ENCODE measurements at regions not wholly inside any gene's neighbourhood (a gene's known extent, or its start where the extent isn't known, plus 50 kb on each side); places are given as distances from the start of the nearest gene placed in this dataset.

DNA sequence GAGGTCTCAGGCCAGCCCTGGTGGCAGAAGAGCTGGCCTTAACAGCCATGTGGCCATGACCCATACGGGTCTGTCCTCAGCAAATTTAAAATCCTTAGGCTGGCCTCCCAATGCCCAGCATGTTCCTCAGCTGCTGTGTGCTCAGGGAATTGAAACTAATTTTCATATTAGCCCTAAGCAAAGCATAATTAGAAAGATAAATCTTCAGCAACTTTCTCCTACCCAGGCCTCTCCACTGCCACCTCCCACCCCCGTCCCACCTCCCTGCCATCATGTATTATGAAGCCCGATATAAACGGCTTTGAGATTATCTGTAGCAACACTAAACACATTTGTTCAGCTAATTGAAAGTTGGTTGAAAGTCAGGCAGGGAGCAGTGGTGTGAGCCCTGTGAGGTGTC, 178.8 kb upstream of the NTM start:
- no peak for DNase-seq

DNA sequence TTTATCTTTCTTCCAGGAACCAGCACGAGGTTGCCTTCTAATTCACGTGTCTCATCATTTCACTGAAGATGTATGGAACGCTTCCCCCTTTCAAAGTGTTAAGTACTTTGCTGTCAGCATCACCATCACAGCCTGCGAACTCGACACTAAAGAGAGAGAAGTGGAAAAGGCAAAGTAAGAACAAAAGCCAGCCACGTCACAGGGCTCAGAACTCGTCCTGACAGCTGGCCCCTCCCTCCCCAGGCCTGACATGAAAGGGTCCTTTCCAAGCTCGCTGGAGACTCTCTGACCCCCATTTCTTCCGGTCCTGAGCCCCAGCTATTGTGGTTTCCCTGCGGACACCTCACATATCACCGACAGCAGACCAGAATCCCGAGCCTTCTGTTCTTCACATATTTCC, 177.8 kb upstream of the NTM start:
- no peak for DNase-seq

DNA sequence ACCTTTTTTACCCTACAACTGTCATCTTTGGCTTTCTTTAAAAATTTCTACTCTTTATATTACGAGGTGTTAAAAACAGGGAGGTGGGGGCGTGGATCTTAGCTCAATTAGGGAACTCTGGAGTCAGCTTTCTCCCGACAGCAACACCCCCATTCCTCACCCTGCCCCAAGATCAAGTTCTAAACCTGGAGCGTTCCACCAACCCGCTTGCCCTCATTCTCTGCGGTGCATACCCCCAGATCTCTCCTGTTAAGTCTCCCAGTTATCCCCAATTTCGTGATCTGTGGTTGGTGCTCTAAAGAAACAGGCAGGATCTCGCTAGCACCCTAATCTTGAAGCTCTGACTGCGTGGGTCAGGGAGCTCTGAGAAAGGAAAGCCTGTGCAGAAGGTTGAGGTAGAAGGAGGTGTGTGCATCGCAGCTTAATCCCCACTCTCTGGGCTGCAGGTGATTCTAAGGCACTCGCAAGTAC, 177.3 kb upstream of the NTM start:
- DNase-seq = no peak

DNA sequence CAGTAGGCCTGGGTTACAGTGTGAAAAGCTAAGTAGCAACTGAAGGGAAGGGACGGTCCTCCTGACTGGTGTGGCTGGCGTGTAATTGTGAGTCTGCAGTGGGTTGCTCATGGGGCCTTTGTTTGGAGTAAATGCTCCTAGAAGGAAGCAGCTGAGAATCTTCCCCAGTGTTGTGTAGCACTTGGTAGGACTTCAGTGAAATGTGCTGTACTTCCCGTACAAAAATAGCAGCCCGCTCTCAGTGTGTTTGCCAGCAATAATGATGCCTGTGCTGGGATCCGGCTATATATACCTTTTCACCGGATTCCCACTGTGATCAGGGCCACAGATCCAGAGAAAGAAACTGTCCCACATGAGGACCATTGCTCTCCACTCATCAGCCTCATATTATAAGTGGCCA, 175.7 kb upstream of the NTM start:
- DNase-seq = no peak

DNA sequence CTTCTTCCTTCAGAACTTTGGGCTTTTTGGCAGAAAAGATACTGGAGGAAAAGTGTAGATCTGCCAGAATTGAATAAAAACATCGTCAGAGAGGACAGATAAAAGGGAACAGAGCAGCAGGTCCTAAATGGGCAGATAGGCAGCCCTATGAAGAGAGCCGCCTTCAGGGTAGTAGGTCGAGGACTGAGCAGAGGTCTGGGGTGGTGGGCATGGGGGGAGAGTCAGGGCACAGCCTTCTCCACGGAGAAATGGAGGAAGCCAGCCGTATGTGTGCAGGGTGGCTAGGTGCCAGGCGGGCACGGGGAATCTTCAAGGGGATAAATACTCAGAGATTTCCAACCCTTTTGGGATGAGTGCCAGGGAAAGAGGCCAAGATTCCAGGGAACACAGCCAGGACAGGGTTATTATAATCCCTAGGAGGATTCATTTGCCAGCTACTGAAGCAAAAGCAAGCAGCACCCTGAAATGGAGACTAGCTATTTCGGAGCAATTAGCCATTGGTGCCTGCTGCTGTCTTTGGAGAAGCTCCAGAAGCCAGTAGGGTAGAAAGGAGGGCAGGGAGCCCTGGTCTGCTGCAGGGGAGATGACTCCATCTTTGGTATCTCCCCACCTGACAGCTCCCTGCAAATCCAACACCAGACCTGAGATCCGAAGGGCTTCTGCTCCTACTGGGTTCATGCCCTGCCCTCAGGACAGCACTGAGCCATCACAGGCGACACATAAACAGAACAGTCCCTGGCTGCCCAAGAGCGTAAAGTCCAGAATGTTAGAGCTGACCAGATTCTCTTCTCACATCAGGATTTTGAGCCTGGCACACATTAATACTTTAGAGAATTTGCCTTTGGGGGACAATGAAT, 174.5 kb upstream of the NTM start:
- DNase-seq = peak; percentile 31

DNA sequence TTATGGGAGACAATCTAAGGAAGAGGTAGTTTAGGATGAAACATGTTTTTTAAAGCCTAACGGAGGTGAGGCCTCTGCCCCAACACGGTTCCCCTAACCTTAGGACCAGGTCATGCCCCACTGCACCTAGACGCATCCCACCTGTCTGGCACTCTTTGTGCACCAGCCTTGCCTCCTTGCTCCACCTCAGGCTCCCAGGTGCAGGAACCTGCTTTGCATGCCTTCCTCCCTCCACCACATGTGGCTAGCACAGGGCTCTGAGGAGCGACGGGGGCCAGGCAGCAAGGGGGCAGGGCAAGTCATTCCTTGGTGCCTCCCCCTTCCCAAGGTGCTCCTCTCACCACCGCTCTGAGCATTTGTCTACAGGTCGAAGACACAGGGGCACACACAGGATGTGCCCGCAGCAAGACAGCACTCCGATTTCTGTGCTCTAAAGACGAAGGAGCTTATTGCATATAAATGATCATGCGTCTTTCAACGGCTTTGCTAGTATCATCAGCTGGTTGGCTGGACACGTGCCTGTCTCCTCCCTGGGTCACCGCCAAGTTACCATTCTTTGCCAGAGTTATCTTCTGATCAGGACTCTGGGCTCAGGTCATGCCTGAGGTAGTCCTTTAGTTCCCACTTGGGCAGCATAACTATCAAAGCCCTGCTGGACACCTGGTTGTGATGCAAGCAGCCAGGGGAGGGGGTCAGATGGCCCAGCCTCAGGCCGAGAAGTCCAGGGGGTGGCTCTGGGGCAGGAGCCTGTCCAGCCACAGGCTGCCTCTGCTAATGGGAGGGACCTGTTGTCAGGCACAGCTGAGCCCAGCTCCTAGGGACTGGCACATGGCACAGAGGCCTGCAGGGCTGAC, 172.0 kb upstream of the NTM start:
- DNase-seq = no peak

DNA sequence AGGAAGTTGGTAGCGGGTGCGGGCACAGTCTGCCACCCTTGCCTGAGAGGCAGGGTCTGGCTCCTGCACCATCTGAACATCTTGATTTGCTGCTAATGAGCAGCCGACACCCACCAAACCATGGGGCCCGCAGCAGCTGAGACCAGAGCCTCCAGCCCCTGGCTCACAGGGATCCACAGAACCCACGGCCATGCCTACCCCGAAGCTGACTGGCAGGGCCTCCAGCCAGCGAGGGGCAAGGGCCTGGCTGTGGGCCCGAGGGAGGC, 171.5 kb upstream of the NTM start:
- DNase-seq = no peak

DNA sequence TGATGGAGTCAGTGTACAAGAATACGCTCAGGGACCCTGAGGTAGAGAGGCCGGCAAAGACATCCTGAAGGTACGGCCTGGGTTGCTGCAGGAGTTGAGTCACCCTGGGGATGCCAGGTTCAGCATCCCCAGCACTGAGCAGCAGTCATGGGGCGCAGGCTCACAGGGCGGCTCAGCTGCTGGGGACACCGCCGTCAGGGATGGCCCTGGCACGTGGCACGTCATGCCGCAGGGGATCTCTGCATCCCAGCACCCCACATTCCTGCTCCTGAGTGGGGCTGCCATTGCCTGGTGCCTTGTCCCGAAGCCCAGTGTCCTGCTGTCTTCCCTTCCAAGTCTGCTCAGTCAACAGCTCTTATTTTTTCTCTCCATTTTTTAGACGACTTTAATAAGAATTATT, 168.7 kb upstream of the NTM start:
- DNase-seq = no peak

DNA sequence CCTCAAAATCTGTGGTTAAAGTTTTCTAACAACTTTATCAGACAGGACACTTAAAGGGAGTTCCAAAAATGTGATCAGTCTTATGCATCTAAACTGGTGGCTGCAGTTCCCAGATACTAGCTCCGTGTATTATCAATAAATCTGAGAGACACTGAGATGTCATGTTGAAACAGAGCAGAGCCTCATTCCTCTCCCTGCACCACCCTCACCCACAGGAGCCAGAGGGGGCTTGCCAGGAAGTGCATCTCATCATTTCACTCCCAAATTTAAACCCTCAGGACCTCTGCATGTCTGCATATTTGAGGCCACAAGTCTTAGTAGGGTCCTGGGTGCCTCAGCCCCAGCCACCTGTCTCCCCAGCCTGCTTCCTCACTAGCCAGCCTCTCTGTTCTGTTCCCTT, 167.4 kb upstream of the NTM start:
- no peak for DNase-seq

DNA sequence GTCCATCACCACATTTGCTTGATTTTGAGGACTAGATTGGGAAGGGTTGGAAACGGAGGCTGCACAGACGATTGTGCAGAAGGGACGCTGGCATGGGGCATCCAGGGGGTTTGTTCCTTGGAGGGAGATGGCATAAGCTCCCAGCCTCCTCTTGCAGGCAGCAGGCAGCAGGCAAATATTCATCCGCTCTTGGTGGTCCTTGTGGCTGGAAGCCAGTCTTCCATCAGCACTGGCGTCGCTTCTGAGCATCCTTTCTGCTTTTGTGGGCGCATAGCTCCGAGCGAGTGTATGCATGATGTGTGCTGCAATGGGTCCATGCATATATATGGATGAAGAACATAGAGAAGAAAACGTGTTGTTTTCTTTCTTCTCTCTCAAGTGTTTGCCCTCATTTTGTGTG, 166.1 kb upstream of the NTM start:
- no peak for DNase-seq

DNA sequence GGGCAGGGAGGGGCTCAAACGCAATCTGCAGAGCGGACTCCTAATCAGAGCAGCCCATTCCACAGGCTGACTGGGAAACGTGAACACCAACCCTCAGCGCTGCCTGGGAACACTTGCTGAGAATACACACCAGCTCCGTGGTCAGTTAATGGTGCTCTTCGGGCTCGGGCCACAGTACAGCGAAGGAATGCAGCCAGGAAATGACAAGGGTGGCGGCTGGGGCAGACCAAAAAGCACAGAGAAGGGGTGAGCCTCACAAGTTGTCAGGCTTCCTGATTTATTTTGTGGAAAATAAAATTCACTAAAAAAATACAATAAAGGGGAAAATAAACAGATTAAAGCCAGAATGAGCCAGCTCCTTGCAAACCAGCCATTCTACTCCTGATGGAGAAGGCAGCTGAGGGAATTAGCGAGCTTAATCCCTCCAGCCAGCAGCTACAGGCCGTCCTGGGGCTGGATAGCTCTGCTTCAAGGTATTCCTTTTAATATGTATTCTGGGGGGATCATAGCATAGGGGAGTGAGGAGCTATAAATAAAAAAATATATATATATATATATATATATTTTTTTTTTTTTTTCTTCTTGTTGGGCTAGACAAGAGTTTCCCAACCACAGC, 165.5 kb upstream of the NTM start:
- DNase-seq = no peak

DNA sequence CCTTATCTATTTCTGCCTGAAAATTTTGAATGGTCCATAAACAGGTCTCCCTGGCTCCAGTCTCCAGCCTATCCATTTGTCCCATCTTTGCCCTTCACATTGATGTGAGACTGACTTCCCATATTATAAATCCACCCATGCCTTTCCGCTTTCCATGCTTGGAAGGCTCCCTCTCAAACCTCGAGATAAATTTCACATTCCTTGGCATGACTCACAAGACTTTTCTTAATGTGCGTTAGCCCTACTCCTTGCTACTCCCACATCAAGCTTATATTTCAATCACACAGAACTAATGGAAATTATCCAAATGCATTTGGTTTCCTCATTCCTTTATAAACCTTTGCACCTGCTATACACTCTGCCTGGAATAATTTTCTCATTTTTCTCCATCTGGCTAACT, 163.7 kb upstream of the NTM start:
- DNase-seq = no peak

DNA sequence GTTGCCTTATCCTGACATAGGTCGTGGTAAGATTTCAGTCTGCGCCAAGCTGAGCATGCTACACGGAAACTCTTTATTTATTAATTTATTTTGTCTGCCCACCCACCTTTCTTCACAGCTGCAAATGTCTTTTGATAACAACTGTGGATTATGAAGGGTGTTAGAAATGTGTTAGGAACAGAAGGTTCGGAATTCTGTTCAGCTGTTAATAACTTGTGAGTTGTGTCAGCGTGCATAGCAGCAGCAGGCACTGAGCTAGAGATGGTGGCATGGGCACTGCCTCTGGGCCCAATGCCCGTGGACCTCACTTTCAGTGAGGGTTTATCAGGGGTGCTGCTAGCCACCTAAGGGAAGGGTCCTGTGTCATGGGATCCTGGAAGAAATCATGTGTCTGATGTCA, 162.5 kb upstream of the NTM start:
- no peak for DNase-seq

DNA sequence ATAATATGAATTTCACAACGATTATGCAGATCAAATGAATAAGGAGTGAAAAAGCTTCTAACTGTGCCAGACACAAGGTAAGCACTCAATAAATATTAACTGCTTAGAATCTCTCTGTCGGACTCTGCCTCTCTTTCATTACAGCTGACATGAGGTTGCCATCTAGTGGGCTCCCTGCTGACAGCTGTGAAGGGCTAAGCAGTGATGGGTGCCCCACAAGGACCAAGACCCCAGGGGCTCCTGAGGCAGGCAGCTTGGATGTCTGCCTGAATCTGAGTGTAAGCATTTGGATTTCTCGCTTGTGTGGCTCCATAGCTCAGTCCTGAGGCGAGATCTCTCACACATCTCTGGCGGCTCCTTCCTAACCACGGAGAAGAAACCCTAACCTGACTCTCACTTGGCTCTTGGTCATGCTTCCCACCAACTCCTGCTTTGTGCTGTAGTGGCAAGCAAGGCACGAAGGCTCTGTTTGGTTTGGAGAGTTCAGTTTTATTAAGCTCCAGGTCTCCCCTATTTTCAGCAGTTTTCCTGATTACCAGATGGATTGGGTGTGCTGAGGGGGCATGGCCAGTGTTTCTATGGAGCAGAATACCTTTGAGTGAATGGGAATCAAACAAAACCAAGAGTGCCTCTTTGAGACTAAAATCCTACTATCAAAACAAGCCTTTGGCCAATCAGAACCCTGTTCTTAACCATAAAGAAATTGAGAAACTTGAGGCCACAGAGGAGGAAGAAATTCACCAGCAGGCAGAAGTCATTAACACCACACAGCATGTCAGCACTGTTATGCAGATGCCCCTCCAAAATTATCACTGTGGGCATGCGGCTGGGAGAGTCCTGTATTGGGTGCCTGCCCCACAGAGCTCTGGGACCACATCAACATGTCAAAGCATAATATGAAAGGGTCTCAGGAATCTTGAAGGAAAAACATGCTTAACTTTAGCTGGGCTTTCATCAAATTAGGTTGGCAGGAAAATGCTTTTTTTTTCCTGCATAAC, 152.8 kb upstream of the NTM start:
- no peak for DNase-seq

DNA sequence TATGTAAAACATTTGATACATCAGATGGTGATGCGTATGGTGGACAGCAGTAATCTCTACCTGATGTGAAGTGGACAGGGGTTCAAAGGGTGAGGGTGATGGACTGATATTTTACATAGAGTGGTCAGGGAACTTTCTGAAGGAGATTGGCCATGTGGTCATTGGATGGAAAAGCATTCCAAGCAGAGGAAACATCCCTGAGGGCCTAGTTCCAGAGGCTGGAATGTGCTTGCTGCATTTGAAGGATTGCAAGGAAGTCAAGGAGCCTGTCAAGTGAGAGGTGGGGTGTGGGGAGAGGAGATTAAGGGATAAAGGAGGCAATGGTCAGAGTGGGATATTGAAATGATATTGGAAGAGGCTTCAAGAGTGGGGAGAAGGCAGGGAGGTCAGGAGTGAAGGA, 151.9 kb upstream of the NTM start:
- no peak for DNase-seq

DNA sequence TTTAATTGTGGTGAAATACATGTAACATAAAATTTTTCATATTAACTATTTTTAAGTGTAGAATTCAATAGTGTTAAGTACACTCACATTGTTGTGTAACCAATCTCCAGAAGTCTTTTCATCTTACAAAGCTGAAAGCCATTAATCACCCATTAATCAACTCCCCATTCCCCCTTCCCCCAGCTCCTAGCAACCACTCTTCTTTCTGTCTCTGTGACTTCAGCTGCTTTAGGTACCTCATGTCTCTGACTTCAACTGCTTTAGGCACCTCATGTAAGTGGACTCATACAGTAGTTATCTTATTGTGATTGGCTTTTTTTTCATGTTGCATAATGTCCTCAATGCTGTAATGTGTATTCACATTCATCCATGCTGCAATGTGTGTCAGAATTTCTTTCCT, 150.8 kb upstream of the NTM start:
- no peak for DNase-seq

DNA sequence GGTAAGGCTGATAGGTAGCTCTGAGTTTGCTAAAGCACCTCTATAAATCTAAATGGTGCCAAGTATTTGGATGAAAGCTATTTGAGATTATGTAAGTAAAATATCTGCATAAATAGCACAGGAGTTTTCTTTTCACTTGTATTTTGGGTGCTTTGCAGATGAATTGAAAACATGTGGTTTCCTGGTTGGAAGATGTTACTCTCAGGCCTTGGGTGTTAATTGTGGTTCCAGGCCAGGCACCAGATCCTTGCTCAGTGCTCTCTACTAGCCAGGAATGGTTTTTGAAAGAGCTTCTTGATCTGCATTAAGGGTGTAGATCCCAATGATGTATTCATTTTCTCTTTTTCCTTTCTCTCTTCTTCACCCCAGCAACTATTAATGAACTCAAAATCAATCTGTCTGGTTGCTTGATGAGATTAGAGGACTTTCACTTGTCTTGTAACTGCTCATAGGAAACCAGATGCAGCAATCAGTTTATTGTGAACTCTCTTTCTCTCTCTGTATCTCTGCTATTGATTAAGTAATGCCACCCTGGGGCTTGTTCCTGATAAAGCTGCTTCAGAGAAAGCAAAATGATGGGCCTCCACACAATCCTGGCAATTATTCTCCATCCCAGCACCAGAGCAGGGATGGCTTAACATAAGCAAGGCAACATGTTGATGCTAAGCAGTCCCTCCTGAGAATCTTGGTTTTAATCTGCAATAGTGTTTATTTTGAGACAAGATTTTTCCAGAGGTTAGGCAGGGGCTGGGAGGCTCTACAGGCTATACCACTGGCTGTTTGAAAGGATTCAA, 147.0 kb upstream of the NTM start:
- no peak for DNase-seq

DNA sequence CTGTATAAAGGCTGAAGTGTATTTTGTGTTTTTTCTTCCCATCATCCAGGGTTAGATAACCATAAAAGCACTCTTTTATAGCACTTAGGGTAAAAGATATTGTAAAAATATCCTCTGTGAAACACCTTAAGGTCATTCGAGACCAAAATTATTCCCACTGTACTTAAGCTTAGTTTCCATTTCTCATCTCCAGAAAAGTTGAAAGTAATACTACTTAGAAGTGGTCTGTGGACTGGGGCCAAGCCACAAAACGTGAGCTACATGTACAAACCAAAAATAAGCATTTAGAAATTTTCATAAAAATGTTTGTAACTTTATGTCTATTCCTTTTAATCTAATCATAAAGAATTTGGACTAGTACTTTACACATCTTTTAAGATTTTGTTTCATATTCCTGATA, 142.0 kb upstream of the NTM start:
- no peak for DNase-seq

DNA sequence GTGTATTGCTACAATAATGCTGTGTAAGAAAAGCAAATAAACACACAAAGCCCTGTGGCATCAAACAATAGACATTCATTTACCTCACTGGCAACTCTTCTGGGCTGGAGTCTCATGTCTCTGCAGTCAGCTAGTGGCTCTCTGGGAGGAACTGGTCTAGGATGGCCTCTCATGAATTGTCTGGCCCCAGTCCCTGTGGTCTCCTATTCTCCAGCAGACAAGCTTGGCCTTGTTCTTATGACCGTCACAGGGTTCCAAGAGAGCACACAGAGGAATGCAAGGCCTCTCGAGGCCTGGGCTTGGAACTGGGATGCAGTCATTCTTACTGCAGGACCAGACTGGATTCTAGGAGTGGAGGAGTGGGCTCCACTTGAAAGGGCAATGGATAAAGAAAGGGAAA, 141.2 kb upstream of the NTM start:
- DNase-seq = no peak

DNA sequence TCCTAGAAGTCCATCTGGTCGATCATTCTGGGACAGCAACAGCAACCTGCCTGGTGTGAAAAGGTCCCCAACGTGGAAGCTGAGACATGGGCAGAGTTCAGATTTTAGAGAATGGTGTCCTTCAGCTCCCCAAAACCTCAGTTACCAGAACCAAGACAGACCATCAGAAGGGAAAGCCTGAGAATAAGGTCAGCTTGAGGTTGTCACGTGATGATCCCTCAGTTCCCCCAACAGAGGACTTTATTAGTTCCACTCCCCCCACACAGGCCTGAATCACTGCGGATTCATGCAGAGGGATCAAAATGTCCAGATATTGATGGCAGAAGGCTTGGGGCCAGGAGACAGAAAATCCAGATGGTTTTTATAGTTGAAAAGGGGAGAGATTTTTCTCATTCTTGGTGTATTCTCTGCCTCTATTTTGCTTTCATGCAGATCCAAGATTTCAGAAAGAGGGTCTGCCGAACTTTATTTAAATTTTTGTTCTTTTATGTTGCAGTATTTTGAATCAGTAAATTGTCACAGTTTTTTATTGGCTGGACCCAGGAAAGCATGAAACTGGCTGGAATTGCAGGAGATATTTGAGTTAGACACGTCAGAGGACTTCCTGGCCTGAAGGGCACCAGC, 139.0 kb upstream of the NTM start:
- DNase-seq = no peak

Measured in muscle of arm (tissue), 1 donor.